Suprapubic skin (tissue), 4 donors: ENCODE measurements at regions not wholly inside any gene's neighbourhood (a gene's known extent, or its start where the extent isn't known, plus 50 kb on each side); places are given as distances from the start of the nearest gene placed in this dataset.

Source experiments
- CTCF ChIP-seq, 2 donors: fragments of 200-600 bp in 1 of 2; fragments of 450-650 bp in 1 of 2; sonication (generic) in 1 of 2; IDR thresholded peaks; one replicate each; pipeline ENCODE4 v1.5.1; 2016 to 2019; ENCODE audit warnings: antibody characterized with exemption in 2 of 2, mild to moderate bottlenecking in 1 of 2, moderate library complexity in 1 of 2
- EP300 ChIP-seq: sonication (generic); formaldehyde crosslinking; IDR thresholded peaks from one replicate; pipeline ENCODE4 v1.6.1; 2017; ENCODE audit warnings: antibody characterized with exemption
- POLR2A ChIP-seq, 2 donors: fragments of 450-650 bp; IDR thresholded peaks; one replicate each; pipeline ENCODE4 v1.6.1; 2017; ENCODE audit warnings: antibody characterized with exemption in 2 of 2, mild to moderate bottlenecking in 2 of 2, moderate library complexity in 2 of 2
- POLR2AphosphoS5 ChIP-seq, 3 donors: sonication (generic); formaldehyde crosslinking; IDR thresholded peaks; one replicate each; pipeline ENCODE4 v1.6.1; 2017; ENCODE audit warnings: antibody characterized with exemption in 3 of 3

- TF ChIP-seq CTCF (IDR thresholded peaks at IDR 0.05) (peak in 1 of 2 donors; percentile 26), EP300 (no peak), POLR2A (IDR thresholded peaks at IDR 0.05) (no peak), POLR2AphosphoS5 (IDR thresholded peaks at IDR 0.05) (no peak)
Observed at GRCh38 chr2:129253461-129253812, 726.0 kb upstream of the RAB6C start.
